HPDE6-E6E7 (cell line): ENCODE measurements at regions not wholly inside any gene's neighbourhood (a gene's known extent, or its start where the extent isn't known, plus 50 kb on each side); places are given as distances from the start of the nearest gene placed in this dataset.

Experiments
- DNase-seq: peaks from one replicate; pipeline ENCODE4 v3.0.0; 2011; ENCODE audit warnings: missing footprints; ENCODE audit errors: extremely low spot score

GRCh38 chr3:23096041-23096440 is 107.1 kb upstream of the UBE2E2 start:
- no peak for DNase-seq

GRCh38 chr3:23099021-23099420 is 104.1 kb upstream of the UBE2E2 start:
- no peak for DNase-seq

- no peak for DNase-seq
Measured at GRCh38 chr3:23099677-23100076, 103.5 kb upstream of the UBE2E2 start.

DNA sequence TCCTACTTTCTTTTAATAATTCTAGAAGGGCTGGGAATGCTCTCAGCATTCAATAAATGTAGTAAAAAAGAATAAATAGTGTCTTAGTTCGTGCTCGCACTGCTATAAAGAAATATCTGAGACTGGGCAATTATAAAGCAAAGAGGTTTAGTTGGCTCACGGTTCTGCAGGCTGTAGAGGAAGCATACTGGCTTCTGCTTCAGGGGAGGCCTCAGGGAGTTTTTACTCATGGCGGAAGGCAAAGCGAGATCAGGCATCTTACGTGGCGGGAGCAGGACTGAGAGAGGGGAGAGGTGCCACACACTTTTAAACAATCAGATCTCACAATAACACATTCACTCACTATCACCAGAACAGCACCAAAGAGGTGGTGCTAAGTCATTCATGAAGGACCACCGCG is 103.0 kb upstream of the UBE2E2 start:
- no peak for DNase-seq

DNA sequence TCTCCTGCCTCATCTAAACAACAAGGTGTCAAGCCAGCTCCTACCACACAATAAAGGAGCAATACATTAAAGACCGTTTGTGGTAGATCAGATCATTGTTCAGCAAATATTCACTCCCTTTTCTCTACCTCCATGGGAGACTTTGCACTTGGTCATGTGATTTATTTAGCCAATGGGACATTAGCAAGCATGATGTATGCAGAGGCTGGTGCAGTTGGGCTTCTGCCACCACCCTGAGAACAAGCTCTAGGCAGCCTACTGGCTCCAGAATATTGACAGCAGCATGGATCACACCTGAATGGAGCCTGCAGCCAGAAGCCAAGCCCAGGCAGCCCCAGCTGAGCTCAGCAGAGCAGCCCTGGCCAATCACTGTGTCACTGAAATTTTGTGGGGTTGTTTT is 99.4 kb upstream of the UBE2E2 start:
- no peak for DNase-seq

DNA sequence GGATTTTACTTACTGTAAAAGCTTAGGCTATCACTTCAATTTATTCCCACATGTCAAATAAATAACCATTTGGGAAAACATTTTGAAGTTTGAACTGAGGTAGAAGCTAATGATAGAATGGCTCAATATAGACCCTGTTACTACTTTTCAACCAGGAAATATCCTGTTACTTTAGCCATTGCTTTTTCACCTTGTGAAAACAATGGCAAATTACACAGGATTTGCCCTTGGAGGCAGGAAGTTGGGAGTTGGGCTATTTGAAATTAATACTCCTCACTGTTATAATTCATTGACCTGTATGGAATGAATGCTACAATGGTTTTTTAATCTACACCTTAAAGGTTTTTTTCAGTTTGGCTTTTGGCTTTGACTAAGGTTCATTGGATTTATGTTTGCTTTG is 98.1 kb upstream of the UBE2E2 start:
- DNase-seq, result no peak

DNA sequence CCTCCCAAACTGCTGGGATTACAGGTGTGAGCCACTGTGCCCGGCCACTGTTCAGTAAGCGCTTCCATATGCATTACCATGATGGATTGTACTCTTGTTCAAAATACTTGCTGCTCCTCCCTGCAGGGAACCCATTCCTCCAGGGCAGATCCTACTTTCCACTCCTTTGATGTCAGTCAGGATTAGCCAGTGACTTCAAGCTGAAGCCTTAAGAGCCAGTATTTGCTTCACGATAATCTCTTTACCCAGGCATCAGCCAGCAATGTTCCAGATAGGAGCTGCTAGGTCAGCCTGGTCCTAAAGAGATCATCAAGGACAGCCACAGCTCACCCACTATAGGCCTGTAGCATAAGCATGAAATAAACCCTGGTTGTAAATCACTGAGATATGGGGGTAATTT is 96.5 kb upstream of the UBE2E2 start:
- DNase-seq, result no peak

DNA sequence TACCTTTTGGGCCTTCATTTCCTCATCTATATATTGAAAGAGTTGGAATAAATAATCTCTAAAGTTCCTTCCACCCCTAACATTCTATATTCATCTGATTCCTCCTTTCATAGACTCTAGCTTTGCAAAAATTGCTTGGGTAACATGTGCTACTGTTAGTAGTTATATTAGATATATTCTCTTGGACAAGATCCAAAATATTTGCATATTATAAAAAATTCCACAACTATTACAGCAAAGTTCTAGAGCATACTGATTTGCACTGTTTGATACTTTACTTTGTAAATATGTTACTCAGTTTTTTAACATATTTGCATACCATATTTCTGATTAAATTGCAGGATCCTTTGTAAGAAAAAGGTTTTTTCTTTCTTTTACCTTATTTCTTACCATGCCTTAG is 95.9 kb upstream of the UBE2E2 start:
- DNase-seq, result no peak

GRCh38 chr3:23108451-23109057 is 94.6 kb upstream of the UBE2E2 start:
- DNase-seq, result no peak

- DNase-seq, result no peak
Measured at GRCh38 chr3:23111286-23111685, 91.8 kb upstream of the UBE2E2 start.

GRCh38 chr3:23111797-23112196 is 91.3 kb upstream of the UBE2E2 start:
- DNase-seq, result no peak

GRCh38 chr3:23112491-23112890 is 90.6 kb upstream of the UBE2E2 start:
- DNase-seq, result no peak

DNA sequence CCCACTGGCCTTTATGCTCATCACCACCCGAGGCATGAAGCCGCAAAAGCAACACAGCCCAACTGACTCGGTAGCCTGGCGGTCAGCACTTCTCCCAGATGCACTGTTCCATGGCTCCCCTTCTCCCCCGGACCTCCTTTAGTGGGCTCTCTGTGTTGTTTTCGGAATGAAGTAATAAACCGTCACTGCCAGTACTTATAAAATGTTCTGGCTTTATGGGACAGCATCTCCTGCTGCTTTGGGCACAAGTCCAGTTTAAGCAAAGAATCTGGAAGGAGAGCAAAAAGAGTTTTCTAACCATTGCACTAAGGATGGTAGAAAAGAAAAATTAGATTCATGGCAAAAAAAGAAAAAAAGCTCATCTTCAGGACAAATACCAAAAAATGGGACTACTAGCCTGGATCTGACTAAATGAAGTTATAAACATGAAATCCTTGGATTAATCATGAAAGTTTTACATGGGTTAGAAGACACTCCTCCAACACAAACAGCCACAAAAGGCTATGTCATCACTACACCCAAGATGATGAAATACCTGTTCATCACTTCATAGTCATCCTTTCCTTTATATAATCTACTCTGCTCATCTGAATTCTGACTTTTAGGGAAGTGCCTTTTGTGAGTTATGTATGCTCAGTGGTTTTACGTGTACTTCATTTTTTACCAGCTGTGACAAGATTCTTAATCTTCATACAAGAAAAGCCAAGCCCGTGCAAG is 89.5 kb upstream of the UBE2E2 start:
- DNase-seq, result no peak

- no peak for DNase-seq
Measured at GRCh38 chr3:23114432-23114831, 88.7 kb upstream of the UBE2E2 start.

DNA sequence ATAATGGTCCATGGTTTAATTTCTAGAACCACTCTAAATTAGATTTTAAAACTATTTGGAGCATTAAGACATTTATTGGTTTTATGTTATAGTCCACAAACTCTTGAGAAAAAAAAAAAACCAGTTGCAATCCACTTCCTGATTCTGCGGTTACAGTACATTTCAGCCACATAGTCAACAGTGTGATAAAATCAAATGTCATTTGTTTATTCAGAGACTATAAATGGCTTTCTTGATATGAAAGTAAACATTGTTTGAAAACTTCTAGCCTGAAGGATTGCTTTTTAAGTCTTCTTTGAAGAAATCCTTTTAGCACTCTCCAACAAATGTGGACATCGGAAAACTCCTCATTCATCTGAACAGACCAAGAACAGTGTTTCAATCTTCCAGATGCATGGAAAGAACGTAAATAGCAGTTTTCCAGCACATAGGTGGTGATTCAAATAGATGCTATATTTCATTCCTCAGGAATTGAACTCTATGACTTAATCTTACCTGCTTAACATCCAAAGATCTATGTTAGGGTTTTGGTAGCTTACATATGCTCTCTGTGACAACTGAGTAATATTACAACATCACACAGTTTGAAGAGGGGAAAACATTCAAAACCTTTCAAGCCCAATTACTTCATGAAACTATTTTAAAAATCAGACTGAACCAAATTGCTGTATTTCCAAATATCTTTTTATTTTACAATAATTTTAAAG is 87.8 kb upstream of the UBE2E2 start:
- no peak for DNase-seq

GRCh38 chr3:23116081-23116837 is 86.9 kb upstream of the UBE2E2 start:
- DNase-seq, result no peak

- DNase-seq, result no peak
Measured at GRCh38 chr3:23117856-23118255, 85.3 kb upstream of the UBE2E2 start.

DNA sequence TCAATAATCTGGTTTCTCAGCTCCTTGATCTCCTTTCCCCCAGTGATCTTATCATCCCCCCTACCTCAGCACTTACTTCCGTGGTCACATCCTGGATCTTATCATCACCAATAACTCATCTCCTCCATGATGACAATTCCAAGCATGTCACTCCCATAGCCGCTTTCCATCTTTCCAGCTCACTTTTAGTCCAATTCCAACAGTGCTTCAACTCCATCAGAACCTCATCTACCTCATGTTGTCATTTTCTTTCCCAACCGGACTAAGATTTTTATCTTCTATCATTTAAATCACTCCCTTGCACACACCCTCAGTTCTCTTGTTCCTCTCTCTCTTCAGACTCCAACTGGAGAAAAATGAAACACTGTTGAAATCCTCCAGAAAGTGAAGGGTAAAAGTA is 75.9 kb upstream of the UBE2E2 start:
- DNase-seq, result no peak

DNA sequence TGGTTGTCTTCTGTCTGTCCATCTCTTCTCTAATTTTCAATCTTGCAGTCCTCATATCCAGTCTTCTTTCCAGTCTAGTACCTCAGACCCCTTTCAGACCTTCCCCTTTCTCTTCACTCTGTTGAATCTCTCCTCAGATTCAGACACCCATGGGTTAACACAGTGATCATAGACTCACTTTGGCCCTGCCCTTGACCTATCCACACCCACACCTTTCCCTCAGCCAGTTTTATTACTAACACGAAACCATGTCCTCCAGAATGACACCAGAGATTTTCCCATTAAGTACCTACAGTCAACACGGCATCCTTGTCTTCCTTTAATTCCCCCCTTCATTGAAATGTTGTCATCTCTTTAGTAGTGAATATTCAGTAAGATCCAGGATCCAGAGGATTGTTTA is 74.5 kb upstream of the UBE2E2 start:
- DNase-seq, result no peak

- no peak for DNase-seq
Measured at GRCh38 chr3:23129117-23129516, 74.0 kb upstream of the UBE2E2 start.

- peak; percentile 10 for DNase-seq
Measured at GRCh38 chr3:23129817-23130216, 73.3 kb upstream of the UBE2E2 start.

GRCh38 chr3:23130406-23130805 is 72.7 kb upstream of the UBE2E2 start:
- no peak for DNase-seq
